ENCODE measurements at regions not wholly inside any gene's neighbourhood (a gene's known extent, or its start where the extent isn't known, plus 50 kb on each side); places are given as distances from the start of the nearest gene placed in this dataset.
"Not testable (repeated sequence)": the region's sequence is repeated elsewhere in the genome, so short reads cannot be mapped to it uniquely, and the experiment has no call there.

DNA sequence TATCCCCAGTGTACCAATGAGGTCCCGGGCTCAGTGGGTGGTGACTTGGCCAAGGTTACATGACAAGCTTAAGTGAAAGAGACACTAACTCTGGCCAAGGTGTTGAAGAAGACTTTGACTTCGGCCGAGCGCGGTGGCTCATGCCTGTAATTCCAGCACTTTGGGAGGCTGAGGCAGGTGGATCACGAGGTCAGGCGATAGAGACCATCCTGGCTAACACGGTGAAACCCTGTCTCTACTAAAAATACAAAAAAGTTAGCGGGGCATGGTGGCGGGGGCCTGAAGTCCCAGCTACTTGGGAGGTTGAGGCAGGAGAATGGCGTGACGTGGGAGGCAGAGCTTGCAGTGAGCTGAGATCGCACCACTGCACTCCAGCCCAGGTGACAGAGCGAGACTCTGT is 65.6 kb upstream of the OPN4 start:
- not testable (repeated sequence) for TF ChIP-seq CTCF, POLR2A (IDR thresholded peaks at IDR 0.05)

Data from heart left ventricle (tissue), 13 donors.